H1 (cell line): ENCODE measurements at regions not wholly inside any gene's neighbourhood (a gene's known extent, or its start where the extent isn't known, plus 50 kb on each side); places are given as distances from the start of the nearest gene placed in this dataset.

Source experiments
- CTCF ChIA-PET: fragments of 300-600 bp; sonication (Branson Sonifier 250); formaldehyde crosslinking; loops from one replicate; lab custom pipeline; 2021; ENCODE audit not compliant: partially characterized antibody; lab: Charles Lee
- POLR2A ChIA-PET: fragments of 300-600 bp; sonication (Branson Sonifier 250); formaldehyde crosslinking; loops from one replicate; lab custom pipeline; 2021; ENCODE audit warnings: inconsistent platforms; ENCODE audit not compliant: partially characterized antibody; lab: Charles Lee
- DNase-seq, 2 experiments: peaks; one replicate each; pipeline versions ENCODE4 v3.0.0 to v3.0.0-alpha.2; 2010 to 2022; ENCODE audit warnings: low spot score in 2 of 2, low read depth in 1 of 2, mixed read lengths in 1 of 2
- FAIRE-seq: peaks from 2 replicates; lab custom pipeline; 2011; peaks lifted over from hg19 to GRCh38; lab: Jason Lieb, UNC
- H2AFZ ChIP-seq: 2 replicates; pipeline ENCODE4 v1.8.1; 2012; ENCODE audit warnings: low read length, inconsistent platforms
- H2AK5ac ChIP-seq: 2 replicates; pipeline ENCODE4 v1.6.1; 2013; ENCODE audit warnings: low read depth, low read length
- H2BK120ac ChIP-seq: replicated peaks from 2 replicates; pipeline ENCODE3; 2013; ENCODE audit warnings: low read depth, low read length, inconsistent platforms
- H2BK12ac ChIP-seq: 2 replicates; pipeline ENCODE4 v1.6.1; 2013; ENCODE audit warnings: low read depth, low read length
- H2BK15ac ChIP-seq: 2 replicates; pipeline ENCODE4 v1.6.1; 2013; ENCODE audit warnings: low read length
- H2BK20ac ChIP-seq: 2 replicates; pipeline ENCODE4 v1.6.1; 2013; ENCODE audit warnings: low read length
- H2BK5ac ChIP-seq: 2 replicates; pipeline ENCODE4 v1.6.1; 2013; ENCODE audit warnings: low read depth, low read length
- H3K14ac ChIP-seq: 2 replicates; pipeline ENCODE4 v1.6.1; 2013; ENCODE audit warnings: inconsistent platforms; ENCODE audit not compliant: insufficient read length
- H3K18ac ChIP-seq: 2 replicates; pipeline ENCODE4 v1.6.1; 2013; ENCODE audit warnings: low read length; ENCODE audit errors: extremely low read depth
- H3K23ac ChIP-seq: 2 replicates; pipeline ENCODE4 v1.6.1; 2013; ENCODE audit warnings: inconsistent platforms; ENCODE audit not compliant: insufficient read length
- H3K23me2 ChIP-seq: 2 replicates; pipeline ENCODE4 v1.6.1; 2013; ENCODE audit warnings: low read depth, low read length
- H3K27ac ChIP-seq: 2 replicates; pipeline ENCODE4 v1.6.1; 2011; ENCODE audit warnings: low read depth, low read length, inconsistent platforms
- H3K27me3 ChIP-seq, 4 experiments: replicated peaks in 1 of 4; 1 replicate in 1 of 4; 2 replicates in 3 of 4; pipeline versions ENCODE4 v1.6.1 to v1.8.1; 2011 to 2013; ENCODE audit warnings: low read length in 3 of 4, mild to moderate bottlenecking in 3 of 4, inconsistent platforms in 2 of 4, mixed read lengths in 2 of 4, moderate library complexity in 1 of 4; ENCODE audit not compliant: control insufficient read depth in 3 of 4, insufficient read depth in 3 of 4; ENCODE audit errors: extremely low read depth in 1 of 4
- H3K36me3 ChIP-seq, 4 experiments: 2 replicates each; pipeline versions ENCODE4 v1.6.1 to v1.8.1; 2011 to 2013; ENCODE audit warnings: mild to moderate bottlenecking in 4 of 4, low read length in 3 of 4, moderate library complexity in 2 of 4, control low read depth in 1 of 4, inconsistent platforms in 1 of 4; ENCODE audit not compliant: insufficient read depth in 4 of 4, control insufficient read depth in 2 of 4
- H3K4ac ChIP-seq: replicated peaks from 2 replicates; pipeline ENCODE3; 2013; ENCODE audit warnings: low read length, low read depth, mixed read lengths, inconsistent platforms; ENCODE audit not compliant: insufficient read length
- H3K4me1 ChIP-seq, 4 experiments: replicated peaks in 1 of 4; 1 replicate in 1 of 4; 2 replicates in 3 of 4; pipeline versions ENCODE4 v1.6.1 to v1.8.1; 2011 to 2013; ENCODE audit warnings: low read length in 3 of 4, inconsistent platforms in 2 of 4, mixed read lengths in 1 of 4; ENCODE audit not compliant: insufficient read depth in 4 of 4, control insufficient read depth in 3 of 4
- H3K4me2 ChIP-seq, 2 experiments: 2 replicates each; pipeline versions ENCODE4 v1.6.1 to v1.8.1; 2011 to 2013; ENCODE audit warnings: low read depth in 2 of 2, low read length in 2 of 2, control low read depth in 1 of 2, inconsistent platforms in 1 of 2, mild to moderate bottlenecking in 1 of 2; ENCODE audit not compliant: insufficient read depth in 1 of 2
- H3K4me3 ChIP-seq, 4 experiments: fragments of 200-600, 300-600 bp in 1 of 4; sonication (generic), shearing (Covaris generic), sonication (Bioruptor Twin) in 1 of 4; 2 replicates each; pipeline versions ENCODE4 v1.5.1 to v1.8.1; 2011 to 2016; ENCODE audit warnings: low read length in 4 of 4, low read depth in 3 of 4, control low read depth in 2 of 4, inconsistent platforms in 2 of 4, mild to moderate bottlenecking in 2 of 4, mixed read lengths in 1 of 4, moderate library complexity in 1 of 4; ENCODE audit not compliant: insufficient read depth in 2 of 4; ENCODE audit errors: extremely low read depth in 1 of 4
- H3K56ac ChIP-seq: replicated peaks from 2 replicates; pipeline ENCODE3; 2013; ENCODE audit warnings: low read depth, mild to moderate bottlenecking, mixed read lengths, low read length, inconsistent platforms; ENCODE audit not compliant: insufficient read length
- H3K79me1 ChIP-seq: 2 replicates; pipeline ENCODE4 v1.6.1; 2013; ENCODE audit warnings: low read depth, low read length, control low read depth
- H3K79me2 ChIP-seq, 2 experiments: 2 replicates each; pipeline versions ENCODE4 v1.6.1 to v1.8.1; 2012 to 2013; ENCODE audit warnings: low read length in 2 of 2, mild to moderate bottlenecking in 2 of 2, inconsistent platforms in 1 of 2; ENCODE audit not compliant: insufficient read depth in 2 of 2, control insufficient read depth in 1 of 2
- H3K9ac ChIP-seq, 4 experiments: replicated peaks in 1 of 4; 1 replicate in 1 of 4; 2 replicates in 3 of 4; pipeline versions ENCODE4 v1.6.1 to v1.8.1; 2011 to 2013; ENCODE audit warnings: low read depth in 3 of 4, low read length in 3 of 4, control low read depth in 2 of 4, mild to moderate bottlenecking in 2 of 4, moderate library complexity in 2 of 4, inconsistent platforms in 1 of 4; ENCODE audit errors: extremely low read depth in 1 of 4
- H3K9me3 ChIP-seq, 2 experiments: 2 replicates each; pipeline versions ENCODE4 v1.6.1 to v1.8.1; 2012 to 2013; ENCODE audit warnings: mild to moderate bottlenecking in 2 of 2, moderate library complexity in 2 of 2, control low read depth in 1 of 2, inconsistent platforms in 1 of 2, low read depth in 1 of 2, low read length in 1 of 2, mixed read lengths in 1 of 2; ENCODE audit not compliant: insufficient read depth in 2 of 2
- H4K20me1 ChIP-seq, 2 experiments: replicated peaks in 1 of 2; 2 replicates each; pipeline versions ENCODE3 to v1.8.1; 2011 to 2013; ENCODE audit warnings: inconsistent platforms in 2 of 2, low read length in 2 of 2, mild to moderate bottlenecking in 1 of 2; ENCODE audit not compliant: insufficient read depth in 2 of 2, control insufficient read depth in 1 of 2
- H4K5ac ChIP-seq: 2 replicates; pipeline ENCODE4 v1.6.1; 2013; ENCODE audit warnings: low read length, low read depth, mixed read lengths, inconsistent platforms; ENCODE audit not compliant: insufficient read length
- H4K8ac ChIP-seq: 2 replicates; pipeline ENCODE4 v1.8.0; 2013; ENCODE audit warnings: mild to moderate bottlenecking, moderate library complexity, low read length, inconsistent platforms; ENCODE audit not compliant: insufficient read depth; ENCODE audit errors: extremely low read depth
- H4K91ac ChIP-seq: replicated peaks from 2 replicates; pipeline ENCODE3; 2013; ENCODE audit warnings: low read length, mixed read lengths, inconsistent platforms; ENCODE audit not compliant: insufficient read length
- KDM1A ChIP-seq: fragments of 200-600, 300-600 bp; sonication (generic); IDR thresholded peaks from 2 replicates; pipeline ENCODE4 v1.7.1; 2016; ENCODE audit warnings: mild to moderate bottlenecking, low read length, borderline replicate concordance
- MAFK ChIP-seq: IDR thresholded peaks from 2 replicates; pipeline ENCODE4 v1.6.1; 2012; ENCODE audit warnings: low read depth, mild to moderate bottlenecking, improper control_type of control experiment, low read length
- SIX5 ChIP-seq: IDR thresholded peaks from 2 replicates; pipeline ENCODE4 v1.6.1; 2011; ENCODE audit warnings: mild to moderate bottlenecking, low read depth, low read length
- SRF ChIP-seq: IDR thresholded peaks from 2 replicates; pipeline ENCODE4 v1.6.1; 2011; ENCODE audit warnings: mild to moderate bottlenecking, low read depth, low read length, moderate library complexity
- WGBS, 2 experiments: shearing (Covaris generic) in 1 of 2; methylation state at CpG; one replicate each; pipeline versions ENCODE4 v1.1.6 to v1.1.7; 2013 to 2015; ENCODE audit warnings: low lambda C conversion rate in 2 of 2, mixed read lengths in 2 of 2, inconsistent platforms in 1 of 2, low coverage in 1 of 2, missing lambda C conversion rate in 1 of 2; ENCODE audit not compliant: insufficient replicate concordance in 2 of 2, insufficient coverage in 1 of 2, insufficient read length in 1 of 2; ENCODE audit errors: extremely low coverage in 1 of 2, missing lambda C conversion rate in 1 of 2; 5-methylcytosine and 5-hydroxymethylcytosine counted together

- Histone ChIP-seq H4K8ac (no peak overlapping the region), H3K4me1 (peaks cover 0 to 9% (median 6%) of the 10 kb centered on the region in 4 experiments; a peak in 3 of 7 replicates), H3K27me3 (no peaks in the 10 kb centered on the region), H3K23ac (no peak overlapping the region), H3K56ac (no peak overlapping the region), H2BK15ac (no peak overlapping the region), H2BK12ac (peak overlapping the region; percentile 68; the same call in 1 of the 2 replicates), H3K9ac (no peak overlapping the region), H3K4me2 (peak overlapping the region in 1 of 2 experiments; percentile 11; a peak in 2 of 4 replicates), H3K14ac (no peak overlapping the region), H3K23me2 (no peaks in the 10 kb centered on the region; the same call in 1 of the 2 replicates), H2AK5ac (peak overlapping the region; percentile 57; the same call in 1 of the 2 replicates), H2BK20ac (peak overlapping the region; percentile 86), H2BK5ac (peak overlapping the region; percentile 85; the same call in 1 of the 2 replicates), H3K4ac (no peak overlapping the region), H4K5ac (no peak overlapping the region), H2AFZ (no peak overlapping the region), H4K91ac (peak overlapping the region; percentile 28), H3K4me3 (no peak overlapping the region), H2BK120ac (peak overlapping the region; percentile 3), H3K27ac (0 out of 2 replicates have a peak overlapping the region, but pooled peaks have one; percentile 13), H3K36me3 (no peaks in the 10 kb centered on the region), H3K79me2 (no peaks in the 10 kb centered on the region), H4K20me1 (no peaks in the 10 kb centered on the region), H3K9me3 (no peaks in the 10 kb centered on the region), H3K18ac (peak overlapping the region; percentile 41), H3K79me1 (no peaks in the 10 kb centered on the region)
- ChIA-PET POLR2A (no interaction called here), CTCF (no interaction called here)
- 47% methylated on average over 3 of the region's 5 CpGs; no CpG with 5 or more reads in 1 of the 2 experiments for WGBS, 2 experiments
- FAIRE-seq: no peak
- peak; percentile 77 for TF ChIP-seq MAFK
- no peak for TF ChIP-seq KDM1A
- TF ChIP-seq SRF: no peak
- TF ChIP-seq SIX5: no peak
- peak in 1 of 2 experiments; percentile 48 for DNase-seq
Measured at GRCh38 chr9:115170358-115171073, 52.6 kb upstream of the TNC start.
